Skeletal muscle satellite cell (primary cell): ENCODE measurements at regions not wholly inside any gene's neighbourhood (a gene's known extent, or its start where the extent isn't known, plus 50 kb on each side); places are given as distances from the start of the nearest gene placed in this dataset.

Experiments
- H3K27me3 ChIP-seq: 2 replicates; pipeline ENCODE4 v1.7.0; 2013; ENCODE audit warnings: low read length; ENCODE audit not compliant: control insufficient read depth, insufficient read depth
- H3K36me3 ChIP-seq: 2 replicates; pipeline ENCODE4 v1.7.0; 2013; ENCODE audit warnings: mild to moderate bottlenecking, control low read depth, low read length; ENCODE audit not compliant: insufficient read depth
- H3K4me1 ChIP-seq: 2 replicates; pipeline ENCODE4 v1.7.0; 2013; ENCODE audit warnings: low read length; ENCODE audit not compliant: control insufficient read depth, insufficient read depth
- H3K4me2 ChIP-seq: 2 replicates; pipeline ENCODE4 v1.7.0; 2013; ENCODE audit warnings: mild to moderate bottlenecking, low read length
- H3K4me3 ChIP-seq: 2 replicates; pipeline ENCODE4 v1.7.0; 2013; ENCODE audit warnings: low read length
- H3K9ac ChIP-seq: 2 replicates; pipeline ENCODE4 v1.7.0; 2013; ENCODE audit warnings: mild to moderate bottlenecking, low read depth, low read length, moderate library complexity
- H3K9me3 ChIP-seq: replicated peaks from 2 replicates; pipeline ENCODE4 v1.7.0; 2013; ENCODE audit warnings: mild to moderate bottlenecking, control low read depth, low read length

DNA sequence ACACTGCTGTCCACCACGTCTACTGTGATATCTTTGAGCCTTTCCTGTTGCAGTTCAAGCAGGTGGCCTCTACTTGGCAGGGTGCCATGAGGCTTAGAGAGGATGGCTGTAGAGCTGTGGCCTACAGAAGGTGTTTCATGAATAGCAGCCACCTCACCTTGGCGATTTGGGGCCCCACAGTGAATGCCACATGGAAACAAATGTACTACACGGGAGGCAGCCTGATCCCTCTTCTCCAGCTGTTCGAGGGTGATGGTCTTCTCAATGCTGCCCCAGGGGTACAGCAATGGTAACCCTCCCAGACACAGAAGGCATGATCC is 70.7 kb downstream of the FAM43A start:
- Histone ChIP-seq H3K9me3 (no peaks in the 10 kb centered on the region), H3K4me2 (no peak overlapping the region), H3K36me3 (no peaks in the 10 kb centered on the region), H3K4me3 (no peak overlapping the region), H3K4me1 (no peaks in the 10 kb centered on the region), H3K9ac (no peak overlapping the region), H3K27me3 (peaks cover 54% of the 10 kb centered on the region)

DNA sequence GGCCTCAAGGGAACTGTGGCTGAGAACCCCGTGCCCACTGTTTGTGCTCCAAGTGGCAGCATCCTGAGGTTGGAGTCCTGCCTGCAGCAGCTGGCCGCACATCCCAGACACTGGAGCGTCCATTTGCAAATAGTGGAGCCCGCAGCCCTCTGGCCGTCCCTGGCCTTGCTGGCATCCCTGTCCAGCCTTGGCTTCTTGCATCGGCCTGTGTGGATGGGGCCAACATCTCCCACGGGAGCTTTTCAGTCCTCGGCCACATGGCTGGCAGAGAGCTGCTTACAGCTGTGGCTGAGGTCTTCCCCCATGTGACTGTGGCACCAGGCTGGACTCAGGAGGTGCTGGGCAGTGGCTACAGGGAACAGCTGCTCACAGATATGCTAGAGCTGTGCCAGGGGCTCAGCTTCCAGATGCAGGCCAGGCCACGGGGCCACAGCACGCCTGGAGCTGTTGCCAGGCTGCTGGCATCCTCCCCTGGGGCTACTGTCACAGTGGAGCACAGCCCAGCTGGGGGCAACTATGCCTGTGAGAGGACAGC is 71.2 kb downstream of the FAM43A start:
- Histone ChIP-seq H3K9ac (no peak overlapping the region), H3K4me3 (no peak overlapping the region), H3K4me1 (no peaks in the 10 kb centered on the region), H3K27me3 (peaks cover 59% of the 10 kb centered on the region), H3K36me3 (no peaks in the 10 kb centered on the region), H3K4me2 (no peak overlapping the region), H3K9me3 (no peaks in the 10 kb centered on the region)

DNA sequence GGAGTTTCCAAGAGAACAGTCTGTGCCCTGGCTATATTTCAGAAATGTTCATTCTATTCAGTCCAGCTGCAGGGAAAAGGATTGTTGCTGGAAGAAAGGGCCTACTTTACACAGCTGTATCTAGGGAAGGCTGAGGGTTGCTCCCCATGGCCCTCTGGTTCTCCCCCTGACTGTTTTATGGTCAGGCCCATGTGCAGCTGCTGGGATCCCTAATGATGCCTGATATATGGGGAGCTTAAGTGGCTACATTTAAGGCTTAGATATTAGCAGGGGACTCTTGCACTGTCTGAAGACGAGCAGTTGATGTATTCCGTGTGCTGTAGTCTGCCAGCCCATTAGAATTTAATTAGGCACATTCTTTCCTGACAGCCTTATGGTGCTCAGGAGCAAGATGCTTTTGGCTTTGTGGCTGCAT is 72.0 kb downstream of the FAM43A start:
- Histone ChIP-seq H3K36me3 (no peaks in the 10 kb centered on the region), H3K9ac (no peak overlapping the region), H3K27me3 (peaks cover 67% of the 10 kb centered on the region), H3K4me1 (no peaks in the 10 kb centered on the region), H3K4me2 (no peak overlapping the region), H3K9me3 (no peaks in the 10 kb centered on the region), H3K4me3 (no peak overlapping the region)

DNA sequence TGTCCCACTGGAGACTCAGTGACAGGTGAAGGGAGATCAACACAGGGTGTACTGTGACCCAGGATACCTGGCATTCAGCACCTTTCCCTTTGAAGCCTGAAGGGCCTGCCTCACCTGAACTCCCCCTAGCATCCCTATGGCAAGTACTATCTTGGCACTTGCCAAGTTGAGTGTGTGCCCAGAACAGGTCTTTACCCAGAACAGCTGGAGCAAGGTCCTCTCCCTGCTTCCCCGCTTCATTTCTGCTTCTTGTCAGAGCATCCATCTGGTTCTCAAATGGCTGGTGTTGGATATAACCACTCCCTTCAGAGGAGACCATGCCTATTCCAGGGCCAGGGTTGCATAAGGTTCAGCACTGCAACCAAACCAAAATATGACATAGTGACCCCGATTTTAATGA is 73.0 kb downstream of the FAM43A start:
- Histone ChIP-seq H3K27me3 (peaks cover 69% of the 10 kb centered on the region), H3K9me3 (no peaks in the 10 kb centered on the region), H3K9ac (no peak overlapping the region), H3K4me3 (no peak overlapping the region), H3K4me2 (no peak overlapping the region), H3K4me1 (no peaks in the 10 kb centered on the region), H3K36me3 (no peaks in the 10 kb centered on the region)

DNA sequence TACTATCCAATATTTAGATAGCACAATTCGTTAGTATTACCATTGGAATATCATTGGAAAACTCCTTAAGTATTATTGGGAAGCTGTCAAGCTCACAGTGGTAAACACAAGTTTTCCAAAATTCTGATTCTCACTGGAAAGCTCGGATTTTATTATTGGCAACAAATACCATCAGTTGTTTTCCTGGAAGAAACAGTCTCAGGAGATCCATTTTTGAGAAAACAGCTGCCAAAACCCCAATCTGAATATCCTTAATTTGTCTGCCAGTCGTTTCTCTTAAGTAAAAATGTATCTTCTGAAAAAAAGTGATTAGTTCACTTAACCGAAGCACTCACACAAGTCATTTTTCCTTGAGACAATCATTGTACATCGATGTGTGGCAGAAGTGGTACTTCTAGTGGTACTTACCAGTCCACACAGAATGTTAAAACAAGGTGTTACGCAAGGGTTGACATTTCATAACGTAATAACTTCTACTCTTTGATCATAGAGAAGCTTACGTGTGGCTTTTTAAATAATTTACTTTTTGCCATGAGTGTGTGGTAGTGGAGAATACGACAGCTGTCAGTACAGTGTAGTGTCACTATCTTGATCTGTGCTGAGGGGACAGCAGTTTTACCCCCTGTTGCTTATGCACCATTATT is 74.9 kb downstream of the FAM43A start:
- Histone ChIP-seq H3K27me3 (peaks cover 65% of the 10 kb centered on the region), H3K4me3 (no peak overlapping the region), H3K9me3 (no peaks in the 10 kb centered on the region), H3K36me3 (no peaks in the 10 kb centered on the region), H3K9ac (no peak overlapping the region), H3K4me1 (no peaks in the 10 kb centered on the region), H3K4me2 (no peak overlapping the region)

DNA sequence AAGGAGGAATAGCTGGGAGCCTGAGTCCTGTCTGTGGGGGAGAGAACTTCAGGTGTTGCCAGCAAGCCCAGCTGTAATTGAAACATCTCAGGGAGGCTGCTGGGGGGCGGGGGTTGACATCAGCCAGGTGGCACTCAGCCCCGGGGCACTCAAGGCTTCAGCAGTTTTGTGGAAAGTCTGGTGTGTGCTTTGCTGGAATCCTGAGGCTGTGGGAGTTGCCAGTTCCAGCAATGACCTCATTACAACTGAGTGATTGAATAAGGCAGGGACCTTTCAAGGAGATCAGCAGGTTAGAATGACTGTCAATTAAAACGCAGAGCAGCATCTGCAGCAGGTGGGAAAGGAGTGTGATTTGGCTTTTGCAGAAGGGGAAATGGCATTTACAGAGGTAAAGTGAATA is 75.7 kb downstream of the FAM43A start:
- no peak overlapping the region for H3K9ac ChIP-seq
- no peak overlapping the region for H3K4me2 ChIP-seq
- no peaks in the 10 kb centered on the region for H3K4me1 ChIP-seq
- no peak overlapping the region for H3K4me3 ChIP-seq
- peaks cover 58% of the 10 kb centered on the region for H3K27me3 ChIP-seq
- no peaks in the 10 kb centered on the region for H3K36me3 ChIP-seq
- H3K9me3 ChIP-seq, result no peaks in the 10 kb centered on the region

DNA sequence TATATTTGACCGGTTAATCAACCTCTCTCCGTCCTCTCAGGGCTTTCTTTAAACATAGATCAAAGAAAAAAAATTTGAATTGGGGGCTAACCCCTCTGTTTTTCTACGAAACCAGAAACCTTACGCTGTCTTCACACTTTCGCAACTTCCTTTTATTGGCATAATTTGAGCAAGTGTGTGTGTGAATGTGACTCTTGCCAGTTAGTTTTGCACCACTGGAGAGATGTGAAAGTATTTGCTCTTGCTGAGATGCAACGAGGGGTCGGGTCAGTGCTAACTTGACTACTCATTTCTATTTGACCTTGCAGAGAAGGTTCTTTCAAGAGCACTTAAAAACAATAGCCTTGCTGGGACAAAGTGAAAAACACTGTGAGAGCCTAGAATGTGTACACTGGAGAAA is 81.2 kb downstream of the FAM43A start:
- H3K9ac ChIP-seq, result no peak overlapping the region
- H3K4me2 ChIP-seq, result no peak overlapping the region
- no peaks in the 10 kb centered on the region for H3K4me1 ChIP-seq
- peaks cover 38% of the 10 kb centered on the region for H3K27me3 ChIP-seq
- H3K36me3 ChIP-seq, result no peaks in the 10 kb centered on the region
- H3K9me3 ChIP-seq, result no peaks in the 10 kb centered on the region
- H3K4me3 ChIP-seq, result no peak overlapping the region

DNA sequence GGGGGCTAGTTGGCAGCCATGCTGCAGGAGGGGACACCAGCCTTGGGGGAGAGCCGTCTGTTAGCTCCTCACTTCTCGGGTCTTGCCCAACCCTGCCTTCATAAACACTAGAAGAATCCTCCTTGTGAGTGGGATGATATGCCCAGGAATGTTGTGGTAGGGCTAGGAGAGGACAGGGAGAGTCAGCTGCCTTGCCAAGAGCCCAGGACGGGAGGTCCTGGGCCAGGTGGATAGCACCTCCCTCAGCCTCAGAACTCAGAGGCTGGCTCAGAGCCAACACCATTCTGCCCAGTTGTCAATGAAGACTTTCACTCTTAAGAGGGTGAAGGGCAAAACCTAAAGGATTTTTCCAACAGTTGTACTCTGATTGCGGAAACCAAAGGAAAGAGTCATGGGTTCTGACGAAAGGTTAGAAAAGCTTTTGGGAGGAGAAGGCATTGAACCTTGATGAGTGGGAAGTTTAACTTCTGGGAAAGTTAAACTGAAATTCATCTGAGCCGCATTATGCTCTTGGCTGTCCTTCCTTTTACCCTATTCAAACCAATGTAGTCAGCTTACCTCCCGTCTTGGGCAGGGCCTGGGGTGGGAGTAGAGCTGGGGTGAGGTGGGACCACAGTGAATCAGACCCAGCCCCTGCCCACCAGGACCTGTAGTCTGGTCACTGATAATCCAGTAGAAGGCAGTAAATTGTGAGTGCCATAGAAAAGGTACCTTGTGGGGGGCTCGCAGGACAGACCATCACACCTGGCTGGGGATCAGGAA is 81.9 kb downstream of the FAM43A start:
- Histone ChIP-seq H3K27me3 (peaks cover 38% of the 10 kb centered on the region), H3K4me1 (no peaks in the 10 kb centered on the region), H3K36me3 (no peaks in the 10 kb centered on the region), H3K4me2 (no peak overlapping the region), H3K9me3 (no peaks in the 10 kb centered on the region), H3K4me3 (no peak overlapping the region), H3K9ac (no peak overlapping the region)

DNA sequence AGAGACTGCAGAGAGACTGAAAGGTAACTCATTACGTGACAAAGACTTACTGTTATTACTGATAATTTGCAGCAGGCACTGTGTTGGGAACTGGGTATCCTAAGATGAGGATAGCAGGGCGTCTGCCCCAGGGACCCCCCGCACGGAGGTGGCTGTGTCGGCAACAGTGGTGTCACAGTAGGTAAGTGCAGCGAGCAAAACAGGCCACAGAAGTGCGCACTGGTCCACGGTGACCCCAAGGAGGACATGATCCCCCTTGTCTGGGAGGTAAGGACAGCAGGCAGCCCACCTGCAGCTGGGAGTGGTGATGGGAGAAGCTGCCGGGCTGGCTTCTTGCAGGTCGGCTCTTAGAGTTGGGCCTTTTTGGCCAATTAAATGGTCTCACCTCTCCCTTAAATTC is 82.9 kb downstream of the FAM43A start:
- H3K4me2 ChIP-seq, result peak overlapping the region; percentile 82
- H3K36me3 ChIP-seq, result no peaks in the 10 kb centered on the region
- no peaks in the 10 kb centered on the region for H3K9me3 ChIP-seq
- no peaks in the 10 kb centered on the region for H3K4me1 ChIP-seq
- H3K4me3 ChIP-seq, result no peak overlapping the region
- H3K27me3 ChIP-seq, result peaks cover 46% of the 10 kb centered on the region
- no peak overlapping the region for H3K9ac ChIP-seq

DNA sequence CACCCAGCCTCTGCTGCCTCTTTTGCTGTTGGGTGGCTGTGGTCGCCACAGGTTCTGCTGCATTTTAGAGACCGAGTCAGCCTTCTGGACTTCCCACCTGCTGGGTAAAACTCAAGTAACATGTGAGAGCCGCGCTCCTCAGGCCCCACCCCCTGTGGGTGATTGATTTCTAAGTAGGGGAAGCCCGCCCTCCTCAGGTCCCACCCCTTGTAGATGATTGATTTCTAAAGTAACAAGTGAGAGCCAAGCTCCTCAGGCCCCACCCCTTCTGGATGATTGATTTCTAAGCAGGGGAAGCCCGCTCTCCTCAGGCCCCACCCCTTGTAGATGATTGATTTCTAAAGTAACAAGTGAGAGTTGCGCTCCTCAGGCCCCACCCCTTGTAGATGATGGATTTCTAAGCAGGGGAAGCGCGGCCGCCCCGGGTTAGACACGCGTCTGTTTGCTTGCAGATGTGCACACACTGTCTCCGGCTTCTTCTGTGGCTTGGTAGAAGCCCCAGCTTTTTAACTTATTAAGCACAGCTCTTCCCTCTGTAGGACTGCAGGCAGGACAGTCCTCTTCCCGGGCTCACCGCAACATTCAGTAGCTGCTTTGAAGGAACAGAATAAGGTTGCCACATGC is 83.4 kb downstream of the FAM43A start:
- peaks cover 51% of the 10 kb centered on the region for H3K27me3 ChIP-seq
- peak overlapping the region; percentile 82 for H3K4me2 ChIP-seq
- no peaks in the 10 kb centered on the region for H3K4me1 ChIP-seq
- H3K4me3 ChIP-seq, result peak overlapping the region; percentile 59
- no peak overlapping the region for H3K9ac ChIP-seq
- no peaks in the 10 kb centered on the region for H3K9me3 ChIP-seq
- no peaks in the 10 kb centered on the region for H3K36me3 ChIP-seq

DNA sequence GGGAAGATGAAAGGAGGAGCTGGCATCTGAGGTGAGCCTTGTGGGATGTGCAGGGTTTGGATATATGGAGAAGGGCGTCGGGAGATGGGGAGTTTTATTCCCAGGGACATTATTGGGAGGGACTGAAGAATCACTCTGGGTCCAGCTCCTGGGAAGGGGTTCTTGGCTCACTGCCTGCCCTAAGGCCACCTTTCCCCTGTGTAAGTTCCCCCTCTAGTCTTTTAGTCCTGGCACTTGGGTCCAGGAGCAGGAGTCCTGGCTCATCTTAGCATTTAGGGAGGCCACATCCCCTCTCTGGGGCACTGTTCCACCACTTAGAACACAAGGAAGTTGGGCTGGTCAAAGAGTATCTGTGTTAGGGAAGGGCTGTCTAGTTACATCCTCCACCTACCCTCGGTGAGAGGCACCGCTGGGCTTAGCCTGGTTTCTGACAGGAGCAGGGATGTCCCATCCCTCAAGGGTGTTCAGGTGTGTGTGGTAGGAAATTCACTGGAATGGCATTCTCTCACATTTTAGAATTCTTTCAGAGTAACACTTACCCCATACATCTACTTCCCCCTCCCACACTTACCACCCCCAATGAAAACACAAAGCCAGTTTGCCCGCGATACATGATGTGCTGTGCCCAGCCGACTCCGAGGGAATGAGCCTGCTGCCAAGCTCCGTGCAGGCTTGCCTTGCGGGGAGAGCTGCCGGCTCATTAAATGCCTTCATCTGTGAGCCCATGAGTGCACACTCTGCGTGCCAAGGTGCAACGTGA is 86.7 kb downstream of the FAM43A start:
- no peaks in the 10 kb centered on the region for H3K9me3 ChIP-seq
- no peaks in the 10 kb centered on the region for H3K4me1 ChIP-seq
- no peak overlapping the region for H3K9ac ChIP-seq
- H3K36me3 ChIP-seq, result no peaks in the 10 kb centered on the region
- no peak overlapping the region for H3K4me2 ChIP-seq
- peaks cover 60% of the 10 kb centered on the region for H3K27me3 ChIP-seq
- H3K4me3 ChIP-seq, result no peak overlapping the region
